B cell (primary cell): ENCODE measurements at regions not wholly inside any gene's neighbourhood (a gene's known extent, or its start where the extent isn't known, plus 50 kb on each side); places are given as distances from the start of the nearest gene placed in this dataset.

Experiments
- EZH2 ChIP-seq: IDR thresholded peaks from 2 replicates; pipeline ENCODE4 v1.6.1; 2012; ENCODE audit warnings: borderline replicate concordance, low read depth, mild to moderate bottlenecking, moderate library complexity, low read length; ENCODE audit not compliant: insufficient read depth, poor library complexity, severe bottlenecking
- TF ChIP-seq, protein P1 (sequence below): fragments of 200-600 bp; IDR thresholded peaks from one replicate; pipeline ENCODE4 v1.8.0; 2022; ENCODE audit warnings: antibody characterized with exemption, mild to moderate bottlenecking

GRCh38 chr1:168427051-168427450 is 116.7 kb downstream of the XCL2 start:
- TF ChIP-seq, protein P1, sequence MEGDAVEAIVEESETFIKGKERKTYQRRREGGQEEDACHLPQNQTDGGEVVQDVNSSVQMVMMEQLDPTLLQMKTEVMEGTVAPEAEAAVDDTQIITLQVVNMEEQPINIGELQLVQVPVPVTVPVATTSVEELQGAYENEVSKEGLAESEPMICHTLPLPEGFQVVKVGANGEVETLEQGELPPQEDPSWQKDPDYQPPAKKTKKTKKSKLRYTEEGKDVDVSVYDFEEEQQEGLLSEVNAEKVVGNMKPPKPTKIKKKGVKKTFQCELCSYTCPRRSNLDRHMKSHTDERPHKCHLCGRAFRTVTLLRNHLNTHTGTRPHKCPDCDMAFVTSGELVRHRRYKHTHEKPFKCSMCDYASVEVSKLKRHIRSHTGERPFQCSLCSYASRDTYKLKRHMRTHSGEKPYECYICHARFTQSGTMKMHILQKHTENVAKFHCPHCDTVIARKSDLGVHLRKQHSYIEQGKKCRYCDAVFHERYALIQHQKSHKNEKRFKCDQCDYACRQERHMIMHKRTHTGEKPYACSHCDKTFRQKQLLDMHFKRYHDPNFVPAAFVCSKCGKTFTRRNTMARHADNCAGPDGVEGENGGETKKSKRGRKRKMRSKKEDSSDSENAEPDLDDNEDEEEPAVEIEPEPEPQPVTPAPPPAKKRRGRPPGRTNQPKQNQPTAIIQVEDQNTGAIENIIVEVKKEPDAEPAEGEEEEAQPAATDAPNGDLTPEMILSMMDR: no peak
- TF ChIP-seq EZH2: no peak
